ENCODE measurements at regions not wholly inside any gene's neighbourhood (a gene's known extent, or its start where the extent isn't known, plus 50 kb on each side); places are given as distances from the start of the nearest gene placed in this dataset.

- DNase-seq (ENCODE audit: low read depth): no peak
Observed at GRCh38 chr1:172887162-172887561, 163.6 kb downstream of the TNFSF18 start.

DNA sequence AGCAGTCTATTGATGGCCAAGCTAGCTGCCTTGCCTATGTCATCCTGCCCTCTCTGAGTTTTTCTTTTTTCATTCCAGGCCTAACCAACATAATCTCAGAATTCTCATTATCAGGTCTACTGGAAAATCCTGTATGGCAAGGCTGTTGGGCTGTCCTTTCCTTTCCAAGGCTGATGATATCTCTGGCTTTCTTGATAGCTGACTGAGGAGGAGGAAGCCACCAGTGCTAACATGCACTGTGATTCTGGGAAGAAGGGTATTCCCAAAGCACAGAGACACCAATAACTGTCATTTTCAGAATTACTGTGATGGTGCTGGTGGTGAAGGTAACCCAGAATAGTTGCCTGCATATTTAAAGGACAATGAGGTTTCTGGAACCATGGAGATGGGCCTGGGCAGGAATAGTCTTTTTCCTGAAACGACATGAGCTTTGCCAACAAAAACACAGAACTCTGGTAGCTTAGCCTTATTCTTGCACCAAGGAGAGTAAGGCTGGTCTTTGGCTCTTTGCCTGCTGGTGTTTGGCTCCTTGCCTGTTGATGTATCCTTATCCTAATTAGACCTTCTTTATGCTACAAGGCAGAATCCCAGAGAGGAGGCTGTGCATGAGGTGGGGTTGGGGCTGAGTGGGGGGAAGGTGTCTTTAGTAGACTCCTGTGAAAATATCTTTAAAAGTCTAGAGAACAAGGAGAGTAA, 157.4 kb downstream of the TNFSF18 start:
- DNase-seq (ENCODE audit: low read depth): no peak

DNA sequence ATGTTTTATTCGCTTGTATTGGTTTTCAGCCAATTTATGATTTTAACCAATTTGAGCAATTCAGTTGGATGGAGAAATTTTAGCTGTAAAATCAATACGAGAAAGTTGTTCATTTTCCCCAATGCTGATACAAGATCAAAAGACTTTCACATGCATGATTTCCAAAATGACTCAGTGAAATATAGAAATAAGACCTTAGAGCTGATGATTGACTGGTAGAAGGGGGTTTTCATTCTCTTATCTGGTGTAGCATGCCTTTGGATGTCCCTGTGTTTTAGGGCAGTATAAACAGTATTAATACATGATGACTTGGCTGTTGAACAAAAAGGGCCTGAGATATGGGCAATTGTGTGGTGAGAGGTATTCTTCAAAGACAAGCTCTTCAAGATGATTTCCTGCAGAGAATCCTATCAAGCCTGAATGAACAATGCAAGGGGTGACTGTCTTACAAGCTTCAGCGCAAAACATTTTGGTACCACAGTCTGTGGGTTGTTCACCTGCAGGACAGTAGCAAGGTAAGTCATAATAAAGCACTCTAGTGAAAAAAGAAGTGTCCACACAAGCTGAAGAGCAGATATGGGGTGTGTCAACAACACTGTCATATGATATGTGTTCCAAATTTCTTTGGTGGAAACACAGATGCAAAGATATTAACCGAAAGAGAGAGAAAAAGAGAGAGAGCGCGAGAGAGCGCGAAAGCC, 156.2 kb downstream of the TNFSF18 start:
- no peak for DNase-seq (ENCODE audit: low read depth)

DNA sequence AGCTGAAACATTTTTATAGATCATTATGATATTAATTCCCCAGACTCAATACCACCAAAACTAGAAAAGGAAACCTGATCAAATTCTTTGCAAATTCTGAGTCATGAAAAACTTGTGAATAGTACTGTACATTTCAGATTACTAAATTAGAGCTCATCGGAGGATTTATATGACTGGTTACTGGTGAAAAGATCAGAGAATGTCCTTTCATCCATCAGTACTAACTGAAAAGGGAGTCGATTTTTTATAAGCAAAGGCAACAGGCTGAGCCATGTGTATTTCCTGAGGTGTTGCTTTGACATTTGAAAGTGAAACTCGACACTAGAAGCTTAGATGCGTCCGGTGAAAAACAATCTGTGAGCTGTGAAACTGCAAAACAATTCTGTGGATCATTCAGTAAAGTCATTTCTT, 155.7 kb downstream of the TNFSF18 start:
- DNase-seq (ENCODE audit: low read depth): no peak

DNA sequence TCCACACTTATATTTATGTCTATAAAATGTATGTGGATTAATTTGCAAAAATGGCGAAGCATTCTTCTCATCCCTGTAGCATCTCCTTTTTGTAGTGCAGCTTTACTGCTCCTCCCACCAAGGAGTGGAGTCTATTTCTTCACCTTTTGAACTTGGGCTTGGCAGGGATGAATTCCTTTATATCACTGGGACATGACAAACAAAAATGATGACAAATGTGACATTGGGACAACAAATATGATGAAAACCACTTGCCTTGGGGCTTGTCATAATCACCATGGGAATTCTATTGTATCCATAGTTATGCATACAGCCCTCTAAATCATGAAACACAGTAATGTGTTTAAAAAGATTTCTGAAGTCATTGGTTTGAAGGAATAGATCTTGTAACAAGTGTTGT, 155.0 kb downstream of the TNFSF18 start:
- DNase-seq (ENCODE audit: low read depth): no peak

DNA sequence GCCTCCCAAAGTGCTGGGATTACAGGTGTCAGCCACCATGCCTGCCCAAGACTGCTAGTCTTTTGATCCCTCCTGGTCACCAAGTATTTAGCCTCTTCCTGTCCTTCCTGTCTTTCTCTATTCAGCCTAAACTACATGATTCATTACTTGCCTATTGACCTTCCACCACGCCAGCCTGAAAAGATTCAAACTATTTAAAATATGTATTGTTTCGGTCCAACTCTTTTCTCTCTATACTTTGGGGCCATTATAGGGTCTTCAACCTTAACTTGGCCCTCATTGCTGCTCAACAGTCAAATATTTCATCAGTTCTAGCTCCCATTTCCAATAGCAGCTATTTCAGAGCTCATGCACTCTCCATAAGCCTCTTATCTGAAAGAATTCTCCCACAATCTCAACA, 153.0 kb downstream of the TNFSF18 start:
- DNase-seq (ENCODE audit: low read depth): no peak

DNA sequence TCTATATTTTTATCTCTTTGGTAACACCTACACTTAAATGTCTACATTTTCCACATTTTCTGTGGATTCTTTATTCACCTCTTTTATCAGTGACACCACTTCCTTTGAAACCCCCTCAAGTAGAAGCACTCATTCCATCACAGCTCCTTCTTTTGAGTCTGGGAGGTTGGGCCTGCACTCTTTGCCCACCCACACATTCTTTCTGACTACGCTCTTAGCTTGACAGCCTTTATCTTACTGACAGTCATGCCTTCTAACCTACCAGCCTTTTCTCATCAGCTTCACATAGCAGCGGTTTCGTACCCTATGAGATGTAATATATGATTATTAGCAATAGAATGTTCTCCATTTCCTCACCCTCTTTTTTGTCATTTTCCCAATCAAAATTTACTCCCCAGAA, 151.9 kb downstream of the TNFSF18 start:
- no peak for DNase-seq (ENCODE audit: low read depth)

DNA sequence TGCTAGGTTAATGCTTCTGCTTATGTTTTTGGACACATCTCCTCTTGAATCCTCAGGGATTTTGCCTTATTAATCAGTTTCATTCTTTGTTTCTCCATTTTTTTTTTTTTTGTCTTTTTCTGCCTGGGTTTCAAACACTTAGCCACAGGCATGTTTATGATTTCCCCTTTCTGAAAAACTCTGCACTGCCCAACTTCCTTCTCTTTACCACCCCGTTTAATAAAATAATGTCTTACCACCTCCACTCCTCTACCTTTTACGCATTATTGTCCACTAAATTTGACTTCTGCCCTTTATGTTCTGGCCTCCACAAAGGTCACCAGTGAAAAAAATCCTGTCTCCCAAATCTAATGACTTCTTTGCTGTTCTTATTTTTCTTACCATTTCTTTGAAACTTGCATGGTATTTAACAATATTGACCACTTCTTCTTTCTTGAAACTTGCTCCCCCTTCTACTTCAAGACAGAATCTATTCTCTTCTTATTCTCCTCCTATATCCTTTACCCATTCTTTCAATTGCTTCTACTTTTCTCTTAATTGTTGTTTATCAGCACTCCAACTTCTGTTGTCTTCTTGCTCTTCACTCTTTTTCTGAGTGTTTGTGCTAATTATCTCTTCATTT, 150.3 kb downstream of the TNFSF18 start:
- no peak for DNase-seq (ENCODE audit: low read depth)

GRCh38 chr1:172902200-172902599, 148.5 kb downstream of the TNFSF18 start:
- no peak for DNase-seq (ENCODE audit: low read depth)

DNA sequence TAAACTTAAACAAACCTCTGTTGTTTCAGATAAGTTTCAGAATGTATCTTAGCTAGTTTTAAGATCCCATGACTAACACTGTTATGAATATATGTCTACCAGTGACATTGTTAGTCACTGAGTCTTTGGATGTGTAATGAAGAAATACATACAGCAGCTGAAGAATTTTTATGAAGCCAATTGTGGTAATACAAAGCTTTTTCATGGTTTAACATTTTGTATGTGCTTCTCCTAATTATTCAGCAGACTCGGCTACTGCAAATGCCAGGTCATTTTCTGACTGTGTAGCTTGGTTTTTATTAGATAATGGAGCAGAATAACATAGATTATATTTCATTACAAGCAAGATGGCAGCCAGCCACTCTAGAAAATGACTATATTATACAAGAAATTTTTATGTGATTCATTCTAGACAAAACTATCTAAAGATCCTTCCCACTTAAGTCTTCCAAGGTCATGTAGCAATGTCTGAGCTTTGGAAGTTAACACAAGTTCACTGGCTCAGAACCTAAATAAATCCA, 147.8 kb downstream of the TNFSF18 start:
- no peak for DNase-seq (ENCODE audit: low read depth)

DNA sequence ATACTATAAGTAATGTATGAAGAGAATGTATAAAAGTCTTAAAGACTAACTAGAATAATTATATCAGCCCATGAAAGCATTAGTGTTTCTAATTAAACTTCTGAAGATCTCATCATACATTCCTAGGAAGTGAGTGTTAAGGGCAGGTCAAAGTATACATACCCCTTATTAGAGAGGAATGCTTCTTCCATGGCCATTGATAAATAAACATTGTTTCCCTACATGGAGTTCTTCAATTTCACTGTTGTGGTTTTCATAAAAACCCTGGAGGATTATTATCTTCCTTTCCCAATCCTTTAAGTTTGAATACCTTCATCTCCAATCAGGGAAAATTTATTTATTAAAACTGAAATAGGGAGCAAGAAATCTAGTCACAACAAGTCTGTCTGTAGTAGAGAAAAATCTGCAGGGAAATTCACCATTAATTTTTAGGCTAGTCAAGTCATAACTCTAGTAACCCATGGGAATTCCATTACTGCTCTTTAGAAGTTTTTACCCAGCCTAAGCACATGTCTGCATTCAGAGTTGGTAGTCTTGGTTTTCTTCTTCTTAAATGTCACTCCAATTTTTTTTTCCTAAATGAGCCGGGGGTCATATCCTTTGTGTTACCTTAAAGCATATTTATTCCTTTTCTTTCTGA, 147.0 kb downstream of the TNFSF18 start:
- no peak for DNase-seq (ENCODE audit: low read depth)

GRCh38 chr1:172905452-172905851, 145.3 kb downstream of the TNFSF18 start:
- no peak for DNase-seq (ENCODE audit: low read depth)

- DNase-seq (ENCODE audit: low read depth): no peak
Observed at GRCh38 chr1:172906778-172907592, 143.8 kb downstream of the TNFSF18 start.

- DNase-seq (ENCODE audit: low read depth): no peak
Observed at GRCh38 chr1:172907834-172908326, 142.9 kb downstream of the TNFSF18 start.

GRCh38 chr1:172909606-172910326, 141.0 kb downstream of the TNFSF18 start:
- no peak for DNase-seq (ENCODE audit: low read depth)

- DNase-seq (ENCODE audit: low read depth): no peak
Observed at GRCh38 chr1:172912765-172913260, 137.9 kb downstream of the TNFSF18 start.

GRCh38 chr1:172914501-172915144, 136.1 kb downstream of the TNFSF18 start:
- DNase-seq (ENCODE audit: low read depth): no peak

- no peak for DNase-seq (ENCODE audit: low read depth)
Observed at GRCh38 chr1:172915271-172915670, 135.5 kb downstream of the TNFSF18 start.

DNA sequence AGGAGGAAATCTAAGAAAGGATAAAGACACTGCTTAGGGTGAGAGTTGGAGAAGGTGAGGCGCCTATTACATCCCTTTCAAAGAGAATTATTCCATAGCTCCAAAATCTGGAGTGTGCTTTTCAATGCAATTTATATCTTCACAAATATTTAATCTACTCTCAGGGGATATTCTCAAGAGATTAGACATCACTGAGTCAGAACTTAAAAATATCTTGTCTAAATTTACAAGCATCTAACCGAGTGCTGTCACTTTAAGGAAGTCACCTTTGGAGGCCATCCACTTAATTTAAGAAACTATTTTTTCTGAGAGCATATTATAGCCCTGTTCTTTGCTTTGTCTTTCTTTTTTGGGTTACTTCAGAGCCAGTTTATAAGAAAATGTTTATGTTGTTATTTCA, 134.6 kb downstream of the TNFSF18 start:
- DNase-seq (ENCODE audit: low read depth): no peak

- DNase-seq (ENCODE audit: low read depth): no peak
Observed at GRCh38 chr1:172917972-172918371, 132.8 kb downstream of the TNFSF18 start.
